Chondrocyte (in vitro differentiated cells): ENCODE measurements at regions not wholly inside any gene's neighbourhood (a gene's known extent, or its start where the extent isn't known, plus 50 kb on each side); places are given as distances from the start of the nearest gene placed in this dataset.

Source experiments
- DNase-seq: peaks from one replicate; pipeline ENCODE4 v3.0.0; 2021; ENCODE audit warnings: mixed read lengths, low spot score
- H3K27ac Mint-ChIP-seq: one replicate; pipeline ENCODE4 v1.8.0; 2021; ENCODE audit warnings: mild to moderate bottlenecking, moderate library complexity, mixed read lengths; ENCODE audit not compliant: unreplicated experiment
- H3K27me3 Mint-ChIP-seq: 2 replicates; pipeline ENCODE4 v1.8.0; 2021; ENCODE audit warnings: low read depth, mixed read lengths
- H3K36me3 Mint-ChIP-seq: 2 replicates; pipeline ENCODE4 v1.8.0; 2021; ENCODE audit warnings: low read depth, mixed read lengths
- H3K4me1 Mint-ChIP-seq: 2 replicates; pipeline ENCODE4 v1.8.0; 2021; ENCODE audit warnings: low read depth, mild to moderate bottlenecking, mixed read lengths
- H3K4me3 Mint-ChIP-seq: one replicate; pipeline ENCODE4 v1.8.0; 2021; ENCODE audit warnings: mild to moderate bottlenecking, moderate library complexity, mixed read lengths; ENCODE audit not compliant: unreplicated experiment
- H3K9me3 Mint-ChIP-seq: 2 replicates; pipeline ENCODE4 v1.8.0; 2021; ENCODE audit warnings: low read depth, mixed read lengths
- TF ChIP-seq, protein P1 (sequence below): fragments of 200-600 bp; sonication (generic); IDR thresholded peaks from 2 replicates; pipeline ENCODE4 v1.5.0; 2021; ENCODE audit warnings: antibody characterized with exemption, mild to moderate bottlenecking, moderate library complexity

DNA sequence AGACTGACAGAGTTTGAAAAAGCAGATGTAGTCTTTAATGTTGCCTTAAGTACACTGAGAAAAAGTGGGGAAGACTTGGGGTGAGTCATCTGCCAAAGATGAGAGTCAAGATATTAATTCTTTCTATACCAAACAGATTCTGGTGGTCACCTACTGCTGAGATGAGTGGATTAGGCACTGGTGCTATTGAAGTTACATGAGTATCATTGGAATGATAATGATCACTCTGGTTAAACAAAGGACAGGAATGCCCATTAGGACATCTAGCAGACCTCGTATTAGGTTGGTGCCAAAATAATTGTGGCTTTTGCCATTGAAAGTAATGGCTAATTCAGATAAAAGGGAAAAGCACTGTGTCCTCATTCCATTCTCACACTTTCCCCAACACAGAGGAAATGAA is 1588.9 kb downstream of the KCNT2 start:
- Mint-ChIP-seq H3K36me3 (no peaks in the 10 kb centered on the region), H3K9me3 (no peaks in the 10 kb centered on the region), H3K4me3 (no peak overlapping the region), H3K4me1 (no peaks in the 10 kb centered on the region), H3K27me3 (no peaks in the 10 kb centered on the region), H3K27ac (no peak overlapping the region)
- no peak for DNase-seq
- TF ChIP-seq, protein P1, sequence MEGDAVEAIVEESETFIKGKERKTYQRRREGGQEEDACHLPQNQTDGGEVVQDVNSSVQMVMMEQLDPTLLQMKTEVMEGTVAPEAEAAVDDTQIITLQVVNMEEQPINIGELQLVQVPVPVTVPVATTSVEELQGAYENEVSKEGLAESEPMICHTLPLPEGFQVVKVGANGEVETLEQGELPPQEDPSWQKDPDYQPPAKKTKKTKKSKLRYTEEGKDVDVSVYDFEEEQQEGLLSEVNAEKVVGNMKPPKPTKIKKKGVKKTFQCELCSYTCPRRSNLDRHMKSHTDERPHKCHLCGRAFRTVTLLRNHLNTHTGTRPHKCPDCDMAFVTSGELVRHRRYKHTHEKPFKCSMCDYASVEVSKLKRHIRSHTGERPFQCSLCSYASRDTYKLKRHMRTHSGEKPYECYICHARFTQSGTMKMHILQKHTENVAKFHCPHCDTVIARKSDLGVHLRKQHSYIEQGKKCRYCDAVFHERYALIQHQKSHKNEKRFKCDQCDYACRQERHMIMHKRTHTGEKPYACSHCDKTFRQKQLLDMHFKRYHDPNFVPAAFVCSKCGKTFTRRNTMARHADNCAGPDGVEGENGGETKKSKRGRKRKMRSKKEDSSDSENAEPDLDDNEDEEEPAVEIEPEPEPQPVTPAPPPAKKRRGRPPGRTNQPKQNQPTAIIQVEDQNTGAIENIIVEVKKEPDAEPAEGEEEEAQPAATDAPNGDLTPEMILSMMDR = no peak

DNA sequence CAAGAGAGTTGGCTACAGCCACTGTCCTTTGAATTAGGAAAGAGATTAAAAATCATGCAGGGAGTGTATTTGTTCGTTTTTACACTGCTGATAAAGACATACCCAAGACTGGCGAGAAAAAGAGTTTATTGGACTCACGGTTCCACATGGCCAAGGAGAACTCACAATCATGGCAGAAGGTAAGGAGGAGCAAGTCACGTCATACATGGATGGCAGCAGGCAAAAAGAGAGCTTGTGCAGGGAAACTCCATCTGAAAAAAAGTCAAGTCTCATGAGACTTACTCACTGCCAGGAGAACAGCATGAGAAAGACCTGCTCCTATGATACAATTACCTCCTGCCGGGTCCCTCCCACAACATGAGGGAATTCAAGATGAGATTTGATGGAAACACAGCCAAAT is 1595.2 kb downstream of the KCNT2 start:
- TF ChIP-seq, protein P1 = no peak
- DNase-seq = no peak
- no peaks in the 10 kb centered on the region for H3K27me3 Mint-ChIP-seq
- peaks cover 4% of the 10 kb centered on the region for H3K9me3 Mint-ChIP-seq
- no peaks in the 10 kb centered on the region for H3K4me1 Mint-ChIP-seq
- no peak overlapping the region for H3K27ac Mint-ChIP-seq
- H3K36me3 Mint-ChIP-seq = no peaks in the 10 kb centered on the region
- H3K4me3 Mint-ChIP-seq = no peak overlapping the region

DNA sequence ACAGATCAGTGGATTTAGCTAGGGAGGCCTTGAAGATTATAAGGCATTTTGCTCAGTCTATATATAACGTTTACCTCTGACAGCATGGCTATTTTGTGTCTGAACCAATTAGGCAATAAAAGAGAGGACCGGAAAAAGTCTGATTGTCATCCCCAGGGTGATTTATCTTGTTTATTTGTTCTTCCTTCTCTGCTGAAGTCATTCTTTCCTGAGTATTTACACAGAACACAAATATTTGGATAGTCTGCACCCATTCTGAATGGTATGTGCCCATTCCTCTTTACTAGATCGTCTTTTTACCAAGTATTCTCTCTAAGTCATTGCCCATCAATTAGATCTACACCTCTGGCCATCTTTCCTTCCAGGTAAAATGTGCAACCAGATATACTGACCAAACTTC is 1602.9 kb downstream of the KCNT2 start:
- Mint-ChIP-seq H3K27ac (no peak overlapping the region), H3K4me1 (no peaks in the 10 kb centered on the region), H3K9me3 (no peaks in the 10 kb centered on the region), H3K27me3 (no peaks in the 10 kb centered on the region), H3K36me3 (no peaks in the 10 kb centered on the region), H3K4me3 (no peak overlapping the region)
- DNase-seq = no peak
- TF ChIP-seq, protein P1 = no peak

DNA sequence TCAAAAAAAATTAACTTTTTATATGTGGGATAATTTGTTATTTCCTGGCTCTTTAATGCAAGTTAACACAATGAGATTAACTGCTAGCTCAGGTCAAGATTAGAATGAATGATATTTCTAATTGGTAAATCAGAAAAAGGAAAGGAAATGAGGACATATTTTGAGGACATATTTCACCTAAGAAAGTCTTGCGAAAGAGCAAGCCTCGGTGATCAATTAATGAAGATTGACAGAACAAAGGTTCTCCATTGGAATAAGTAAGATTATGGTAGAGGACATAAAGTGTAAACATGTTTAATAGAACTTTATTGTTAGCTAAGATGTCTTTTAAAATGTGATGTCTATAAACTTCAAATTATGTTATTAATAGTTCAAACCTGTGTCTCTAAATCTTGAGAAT is 1617.8 kb downstream of the KCNT2 start:
- H3K27ac Mint-ChIP-seq = no peak overlapping the region
- H3K27me3 Mint-ChIP-seq = no peaks in the 10 kb centered on the region

DNA sequence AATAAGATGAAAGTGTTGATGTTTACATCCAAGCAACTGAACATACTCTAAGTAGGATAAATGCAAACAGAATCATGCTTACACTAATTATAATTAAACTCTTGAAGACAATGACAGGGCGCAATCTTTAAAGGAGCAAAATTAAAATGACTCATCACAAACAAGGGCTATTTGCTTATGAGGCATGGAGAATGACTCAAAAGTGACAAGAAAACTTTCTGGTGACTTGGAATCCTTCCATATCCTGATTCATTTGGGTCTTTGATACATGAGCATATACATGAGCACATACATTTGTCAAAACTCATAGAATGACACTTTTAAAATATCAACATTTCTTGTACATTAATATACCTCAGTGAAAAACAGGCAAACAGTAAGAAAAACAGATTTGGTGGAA is 1632.3 kb downstream of the KCNT2 start:
- Mint-ChIP-seq H3K36me3 (no peaks in the 10 kb centered on the region), H3K9me3 (peaks cover 9% of the 10 kb centered on the region), H3K4me3 (no peak overlapping the region), H3K4me1 (no peaks in the 10 kb centered on the region), H3K27me3 (no peaks in the 10 kb centered on the region), H3K27ac (no peak overlapping the region)
- TF ChIP-seq, protein P1 = no peak
- DNase-seq = no peak

More for the DNA sequence above, 1617.8 kb downstream of the KCNT2 start:
- H3K9me3 Mint-ChIP-seq = no peaks in the 10 kb centered on the region
- H3K36me3 Mint-ChIP-seq = no peaks in the 10 kb centered on the region
- H3K4me1 Mint-ChIP-seq = no peaks in the 10 kb centered on the region
- H3K4me3 Mint-ChIP-seq = no peak overlapping the region
- TF ChIP-seq, protein P1 = no peak
- no peak for DNase-seq
